ENCODE measurements at regions not wholly inside any gene's neighbourhood (a gene's known extent, or its start where the extent isn't known, plus 50 kb on each side); places are given as distances from the start of the nearest gene placed in this dataset.
A peak's percentile ranks its signal among the peaks of the same experiment; 100 is the strongest.

DNA sequence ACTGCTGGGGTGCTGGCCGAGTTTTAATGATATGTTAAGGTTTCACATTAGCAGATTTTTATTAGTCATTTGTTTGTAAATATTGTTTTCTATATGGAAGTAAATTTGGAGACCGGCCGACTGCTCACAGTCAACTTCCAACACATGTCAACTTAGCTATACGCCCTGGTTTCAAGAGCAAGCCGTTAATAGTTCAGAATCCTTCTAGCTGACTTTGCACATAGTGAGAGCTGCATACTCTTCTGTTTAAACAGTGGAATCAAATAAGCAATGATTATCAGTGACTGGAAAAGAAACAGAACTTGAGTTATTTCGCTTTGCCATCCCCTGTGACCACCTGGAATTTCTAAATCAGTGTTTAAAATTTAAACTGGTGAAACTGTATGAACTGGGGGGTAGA is 109.9 kb downstream of the PFKFB3 start:
- no peak overlapping the region for H3K9ac ChIP-seq (ENCODE audit: low read depth in 2 of 2, low read length in 2 of 2)
- no peak overlapping the region for H3K4me3 ChIP-seq
- no peaks in the 10 kb centered on the region for H3K36me3 ChIP-seq
- no peaks in the 10 kb centered on the region for H3K9me3 ChIP-seq
- DNase-seq = no peak
- no peaks in the 10 kb centered on the region for H3K4me1 ChIP-seq
- no peaks in the 10 kb centered on the region for H3K27me3 ChIP-seq
- TF ChIP-seq, protein P1, sequence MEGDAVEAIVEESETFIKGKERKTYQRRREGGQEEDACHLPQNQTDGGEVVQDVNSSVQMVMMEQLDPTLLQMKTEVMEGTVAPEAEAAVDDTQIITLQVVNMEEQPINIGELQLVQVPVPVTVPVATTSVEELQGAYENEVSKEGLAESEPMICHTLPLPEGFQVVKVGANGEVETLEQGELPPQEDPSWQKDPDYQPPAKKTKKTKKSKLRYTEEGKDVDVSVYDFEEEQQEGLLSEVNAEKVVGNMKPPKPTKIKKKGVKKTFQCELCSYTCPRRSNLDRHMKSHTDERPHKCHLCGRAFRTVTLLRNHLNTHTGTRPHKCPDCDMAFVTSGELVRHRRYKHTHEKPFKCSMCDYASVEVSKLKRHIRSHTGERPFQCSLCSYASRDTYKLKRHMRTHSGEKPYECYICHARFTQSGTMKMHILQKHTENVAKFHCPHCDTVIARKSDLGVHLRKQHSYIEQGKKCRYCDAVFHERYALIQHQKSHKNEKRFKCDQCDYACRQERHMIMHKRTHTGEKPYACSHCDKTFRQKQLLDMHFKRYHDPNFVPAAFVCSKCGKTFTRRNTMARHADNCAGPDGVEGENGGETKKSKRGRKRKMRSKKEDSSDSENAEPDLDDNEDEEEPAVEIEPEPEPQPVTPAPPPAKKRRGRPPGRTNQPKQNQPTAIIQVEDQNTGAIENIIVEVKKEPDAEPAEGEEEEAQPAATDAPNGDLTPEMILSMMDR (IDR thresholded peaks at IDR 0.05) = no peak
- H3K27ac ChIP-seq = no peak overlapping the region
- intact Hi-C loops (cut with DNase I) = no loop called here

DNA sequence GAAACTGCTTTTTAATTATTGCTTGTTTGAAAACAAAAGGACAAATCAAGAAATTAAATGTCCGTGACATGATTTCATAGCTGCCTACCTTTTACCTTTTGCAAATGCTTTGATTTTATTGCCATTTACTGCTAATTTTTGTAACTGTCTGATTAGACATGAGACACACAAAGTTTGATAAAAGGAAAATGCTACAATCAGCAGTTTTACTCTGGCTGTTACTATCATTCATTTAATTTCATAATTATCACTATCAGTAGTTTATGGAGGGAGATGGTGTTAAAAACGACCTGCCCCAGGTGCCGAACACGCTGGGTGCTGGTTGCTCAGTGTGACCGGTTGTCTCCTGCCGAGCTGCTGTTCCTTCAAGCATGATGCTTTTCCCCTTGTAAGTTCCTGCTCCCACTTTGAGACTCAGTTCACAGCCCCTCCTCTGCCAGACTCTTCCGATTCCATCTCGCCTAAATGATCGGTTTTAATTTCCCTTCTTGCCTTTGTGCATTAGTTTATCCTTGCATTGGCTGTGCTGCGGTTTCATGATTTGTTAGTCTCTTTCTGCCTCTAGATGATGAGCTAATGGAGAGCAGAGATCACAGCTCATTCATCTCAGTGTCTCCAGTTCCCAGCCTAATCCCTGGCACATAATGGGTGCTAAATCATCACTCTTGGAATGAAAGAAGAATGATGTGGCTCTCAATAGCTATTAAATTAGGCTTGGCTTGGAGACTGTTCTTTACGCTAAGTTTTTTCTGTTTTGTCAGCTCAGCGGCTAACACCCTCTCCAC is 110.6 kb downstream of the PFKFB3 start:
- intact Hi-C loops (cut with DNase I) = no loop called here
- no peaks in the 10 kb centered on the region for H3K27me3 ChIP-seq
- H3K9ac ChIP-seq (ENCODE audit: low read depth in 2 of 2, low read length in 2 of 2) = no peak overlapping the region
- H3K4me3 ChIP-seq = no peak overlapping the region
- H3K4me1 ChIP-seq = no peaks in the 10 kb centered on the region
- no peak overlapping the region for H3K27ac ChIP-seq
- H3K36me3 ChIP-seq = no peaks in the 10 kb centered on the region
- TF ChIP-seq, protein P1 (IDR thresholded peaks at IDR 0.05) = no peak
- H3K9me3 ChIP-seq = no peaks in the 10 kb centered on the region
- no peak for DNase-seq

DNA sequence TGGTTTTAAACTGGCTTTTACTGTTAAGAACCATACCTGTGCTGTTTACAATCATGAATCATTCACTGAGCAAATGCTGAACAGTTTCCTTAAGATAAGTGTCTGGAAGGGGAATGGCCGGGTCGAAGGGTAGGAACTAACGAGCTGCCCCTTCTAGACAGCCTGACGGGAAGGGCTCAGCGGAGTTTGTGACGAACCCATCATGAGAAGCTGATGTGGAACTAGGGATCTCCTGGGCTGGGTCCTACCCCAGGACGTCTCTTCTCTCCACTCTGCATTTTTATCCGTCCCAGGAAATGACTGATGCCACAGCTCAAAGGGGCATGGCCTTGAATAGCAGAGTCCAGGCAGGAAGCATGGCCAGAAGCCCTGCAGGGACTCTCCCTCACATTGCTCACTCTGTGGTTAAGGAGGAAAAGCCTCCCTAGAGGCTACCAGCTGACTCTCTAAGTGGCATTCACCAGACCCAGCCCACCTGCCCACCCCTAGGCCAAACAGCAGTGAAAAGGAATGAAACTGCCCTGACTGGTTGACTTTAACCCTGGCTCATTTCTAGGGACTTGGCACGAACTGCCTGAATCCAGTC is 112.0 kb downstream of the PFKFB3 start:
- Histone ChIP-seq H3K27me3 (no peaks in the 10 kb centered on the region), H3K4me3 (no peak overlapping the region), H3K9me3 (no peaks in the 10 kb centered on the region), H3K4me1 (no peaks in the 10 kb centered on the region), H3K9ac (ENCODE audit: low read depth in 2 of 2, low read length in 2 of 2) (no peak overlapping the region), H3K36me3 (no peaks in the 10 kb centered on the region), H3K27ac (peak overlapping the region; percentile 62)
- TF ChIP-seq, protein P1 (IDR thresholded peaks at IDR 0.05) = no peak
- peak; percentile 73 for DNase-seq
- intact Hi-C loops (cut with DNase I) = no loop called here

DNA sequence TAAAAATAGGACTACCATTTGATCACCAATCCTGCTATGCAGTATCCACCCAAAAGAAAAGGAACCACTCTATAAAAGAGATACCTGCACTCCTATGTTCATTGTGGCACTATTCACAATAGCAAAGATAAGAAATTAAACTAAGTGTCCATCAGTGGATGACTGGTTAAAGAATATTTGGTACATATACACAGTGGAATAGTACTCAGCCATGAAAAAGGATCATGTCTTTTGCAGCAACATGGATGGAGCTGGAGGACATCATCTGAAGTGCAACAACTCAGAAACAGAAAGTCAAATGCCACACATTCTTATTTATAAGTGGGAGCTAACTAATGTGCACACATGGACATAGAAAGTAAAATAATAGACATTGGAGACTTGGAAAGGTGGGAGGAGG is 116.4 kb downstream of the PFKFB3 start:
- no peak overlapping the region for H3K9ac ChIP-seq (ENCODE audit: low read depth in 2 of 2, low read length in 2 of 2)
- H3K27ac ChIP-seq = no peak overlapping the region
- DNase-seq = no peak
- H3K9me3 ChIP-seq = no peaks in the 10 kb centered on the region
- TF ChIP-seq, protein P1 (IDR thresholded peaks at IDR 0.05) = no peak
- intact Hi-C loops (cut with DNase I) = no loop called here
- H3K4me1 ChIP-seq = no peaks in the 10 kb centered on the region
- H3K4me3 ChIP-seq = no peak overlapping the region
- H3K27me3 ChIP-seq = no peaks in the 10 kb centered on the region
- H3K36me3 ChIP-seq = no peaks in the 10 kb centered on the region

DNA sequence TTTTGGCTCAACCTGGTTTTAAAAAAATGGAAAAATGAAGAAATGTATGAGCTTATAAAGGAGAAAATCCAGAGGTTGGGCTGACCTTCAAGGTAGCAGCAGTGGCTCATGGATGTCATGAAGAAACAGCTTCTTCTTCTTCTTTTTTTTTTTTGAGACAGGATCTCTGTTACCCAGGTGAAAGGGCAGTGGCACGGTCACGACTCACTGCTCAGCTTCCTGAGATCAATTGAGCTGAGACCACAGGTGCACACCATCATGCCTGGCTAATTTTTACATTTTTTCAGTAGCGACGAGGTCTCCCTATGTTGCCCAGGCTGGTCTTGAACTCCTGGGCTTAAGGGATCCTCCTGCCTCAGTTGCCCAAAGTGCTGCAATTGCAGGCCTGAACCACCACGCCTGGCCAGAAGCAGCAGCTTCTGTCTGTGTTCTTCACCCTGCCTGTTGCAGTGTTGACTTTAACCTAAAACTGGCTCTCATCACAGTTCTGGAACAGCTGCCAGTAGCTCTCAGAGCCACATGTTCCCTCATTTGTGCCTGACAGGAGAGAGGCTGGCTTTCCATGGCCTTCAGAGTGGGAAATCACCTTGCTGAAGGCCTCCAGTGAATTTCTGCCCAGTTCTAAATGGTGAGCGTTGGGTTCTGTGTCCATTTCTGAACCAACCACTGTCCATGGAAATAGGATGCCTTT is 117.7 kb downstream of the PFKFB3 start:
- Histone ChIP-seq H3K4me3 (no peak overlapping the region), H3K9ac (ENCODE audit: low read depth in 2 of 2, low read length in 2 of 2) (no peak overlapping the region), H3K27me3 (no peaks in the 10 kb centered on the region), H3K27ac (no peak overlapping the region), H3K4me1 (no peaks in the 10 kb centered on the region), H3K9me3 (no peaks in the 10 kb centered on the region), H3K36me3 (no peaks in the 10 kb centered on the region)
- TF ChIP-seq, protein P1 (IDR thresholded peaks at IDR 0.05) = no peak
- no peak for DNase-seq
- intact Hi-C loops (cut with DNase I) = no loop called here
